ENCODE measurements at regions not wholly inside any gene's neighbourhood (a gene's known extent, or its start where the extent isn't known, plus 50 kb on each side); places are given as distances from the start of the nearest gene placed in this dataset.
"Not testable (repeated sequence)": the region's sequence is repeated elsewhere in the genome, so short reads cannot be mapped to it uniquely, and the experiment has no call there.

- DNase-seq, result no peak
Measured at GRCh38 chr5:98518754-98519153, 254.7 kb upstream of the RGMB start.

GRCh38 chr5:98519571-98519970, 253.9 kb upstream of the RGMB start:
- peak; percentile 77 for DNase-seq

DNA sequence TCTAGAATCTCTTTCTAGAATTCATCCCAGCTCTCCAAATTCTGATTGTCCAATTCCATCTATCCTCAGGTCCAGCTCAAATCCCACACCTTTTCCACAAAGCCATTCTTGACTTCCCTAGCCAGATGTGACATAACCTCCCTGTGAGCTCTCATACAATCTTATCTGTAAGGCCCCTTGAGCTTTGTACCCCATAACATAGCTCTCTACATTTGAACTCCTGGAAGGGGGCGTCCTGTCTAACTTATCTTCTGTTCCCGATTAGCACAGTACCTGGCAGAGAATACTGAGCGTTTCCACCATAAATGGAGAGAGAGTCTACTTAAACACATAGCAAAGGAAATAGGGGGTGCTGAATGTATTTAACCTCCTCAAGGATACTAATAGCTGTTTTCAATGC, 251.6 kb upstream of the RGMB start:
- no peak for DNase-seq

GRCh38 chr5:98524773-98525172, 248.7 kb upstream of the RGMB start:
- DNase-seq, result no peak

GRCh38 chr5:98527846-98528245, 245.6 kb upstream of the RGMB start:
- DNase-seq, result no peak

- DNase-seq, result no peak
Measured at GRCh38 chr5:98529321-98529720, 244.1 kb upstream of the RGMB start.

DNA sequence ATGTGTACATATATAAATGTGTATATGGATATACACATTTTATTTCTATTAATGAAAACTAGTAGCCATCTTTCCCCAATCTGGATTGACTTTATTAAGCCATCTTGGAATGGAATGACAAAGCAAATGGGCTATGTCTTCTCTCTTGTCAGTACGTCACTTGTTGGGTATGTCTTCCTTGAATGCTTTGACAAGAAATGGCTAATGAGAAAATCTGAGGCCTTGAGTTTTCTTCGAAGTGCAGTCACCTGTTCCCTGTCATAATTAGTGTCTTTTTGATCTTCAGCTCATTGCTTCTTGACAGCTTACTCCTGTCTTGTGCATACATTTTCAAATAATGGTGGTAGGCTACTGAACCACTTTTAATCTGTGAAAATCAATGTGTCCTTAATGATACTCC, 243.2 kb upstream of the RGMB start:
- DNase-seq, result no peak

DNA sequence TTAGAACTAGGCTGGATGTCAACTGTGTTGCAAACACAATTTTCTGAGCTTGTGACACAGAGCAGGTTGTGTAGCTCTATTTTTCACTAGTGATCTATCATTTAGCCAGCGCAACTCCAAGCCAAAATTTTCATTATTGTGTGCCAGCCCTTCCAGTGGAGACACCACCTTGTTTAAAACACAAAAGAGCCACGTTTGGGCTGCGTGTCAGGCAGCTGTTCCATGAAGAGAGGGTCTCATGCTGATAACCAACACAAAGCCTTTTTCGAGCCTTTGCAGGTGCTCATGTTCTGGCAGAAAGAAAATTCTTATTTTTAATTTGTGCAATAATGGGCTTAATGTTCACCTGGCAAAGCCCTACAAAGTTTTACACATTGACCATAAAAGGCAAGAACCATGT, 237.6 kb upstream of the RGMB start:
- no peak for DNase-seq

GRCh38 chr5:98540056-98540455, 233.4 kb upstream of the RGMB start:
- peak; percentile 43 for DNase-seq

GRCh38 chr5:98541641-98542040, 231.8 kb upstream of the RGMB start:
- no peak for DNase-seq

GRCh38 chr5:98543490-98543889, 230.0 kb upstream of the RGMB start:
- DNase-seq, result no peak

DNA sequence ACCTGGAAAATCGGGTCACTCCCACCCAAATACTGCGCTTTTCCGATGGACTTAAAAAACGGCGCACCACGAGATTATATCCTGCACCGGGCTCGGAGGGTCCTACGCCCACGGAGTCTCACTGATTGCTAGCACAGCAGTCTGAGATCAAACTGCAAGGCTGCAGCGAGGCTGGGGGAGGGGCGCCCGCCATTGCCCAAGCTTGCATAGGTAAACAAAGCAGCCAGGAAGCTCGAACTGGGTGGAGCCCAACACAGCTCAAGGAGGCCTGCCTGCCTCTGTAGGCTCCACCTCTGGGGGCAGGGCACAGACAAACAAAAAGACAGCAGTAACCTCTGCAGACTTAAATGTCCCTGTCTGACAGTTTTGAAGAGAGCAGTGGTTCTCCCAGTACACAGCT, 226.5 kb upstream of the RGMB start:
- not testable (repeated sequence) for DNase-seq

GRCh38 chr5:98556712-98557111, 216.8 kb upstream of the RGMB start:
- peak; percentile 53 for DNase-seq

GRCh38 chr5:98557916-98558315, 215.5 kb upstream of the RGMB start:
- no peak for DNase-seq

GRCh38 chr5:98563885-98564653, 209.4 kb upstream of the RGMB start:
- DNase-seq, result no peak

DNA sequence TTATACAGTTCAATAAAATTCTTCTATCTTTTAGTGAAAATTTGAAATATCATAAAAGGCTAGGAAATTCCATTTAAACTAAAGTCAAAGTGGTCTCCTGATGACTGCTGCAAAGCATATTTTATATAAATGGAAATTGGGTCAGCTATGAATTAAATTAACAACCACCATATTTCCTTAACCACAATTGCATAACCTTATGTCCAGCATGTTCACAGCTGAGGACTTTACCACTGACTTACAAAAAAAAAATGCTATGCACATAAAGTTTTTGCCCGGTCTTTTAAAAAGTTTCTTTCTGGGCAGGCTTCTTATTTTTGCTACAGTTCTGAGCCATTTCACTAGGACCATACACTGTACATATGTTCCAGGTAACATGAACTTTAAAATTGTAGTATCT, 208.6 kb upstream of the RGMB start:
- peak; percentile 60 for DNase-seq

DNA sequence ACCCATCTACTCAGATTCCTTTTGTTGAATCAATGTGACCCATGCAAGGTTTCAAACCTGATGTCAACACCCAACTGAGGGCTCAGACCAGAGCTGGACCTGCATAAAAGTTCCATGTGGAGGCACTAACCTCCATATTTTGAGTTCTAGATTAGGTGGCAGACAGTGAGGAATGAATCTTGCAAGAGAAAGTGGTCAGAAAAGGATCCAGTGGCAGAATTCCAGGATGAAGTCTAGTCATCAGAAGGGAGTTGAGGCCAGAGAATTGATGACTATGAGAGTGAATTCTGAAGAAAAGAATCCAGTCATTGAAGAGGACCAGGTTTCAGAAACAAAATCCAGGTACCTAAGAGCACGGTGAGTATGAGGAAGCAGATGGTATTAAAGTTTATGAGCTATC, 205.1 kb upstream of the RGMB start:
- DNase-seq, result peak; percentile 46

- no peak for DNase-seq
Measured at GRCh38 chr5:98569288-98569687, 204.2 kb upstream of the RGMB start.

DNA sequence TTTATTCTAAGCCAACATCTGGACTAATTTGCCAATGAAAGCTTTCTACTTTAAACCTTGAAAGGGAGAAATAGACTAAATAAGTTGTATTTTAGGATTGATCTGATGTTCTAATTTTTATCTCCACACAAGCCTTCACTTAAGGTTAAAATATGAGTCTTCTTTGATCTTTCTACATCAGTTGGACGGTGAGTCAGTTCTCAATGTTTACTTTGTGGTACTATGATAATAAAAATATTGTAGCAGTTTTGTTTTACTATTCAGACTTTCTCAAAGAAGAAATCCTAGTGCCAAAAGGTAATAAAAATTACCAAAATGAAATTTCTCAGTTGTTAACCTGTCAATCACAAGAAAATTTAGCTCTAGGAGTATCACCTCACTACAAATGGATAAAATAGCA, 203.5 kb upstream of the RGMB start:
- DNase-seq, result peak; percentile 43

DNA sequence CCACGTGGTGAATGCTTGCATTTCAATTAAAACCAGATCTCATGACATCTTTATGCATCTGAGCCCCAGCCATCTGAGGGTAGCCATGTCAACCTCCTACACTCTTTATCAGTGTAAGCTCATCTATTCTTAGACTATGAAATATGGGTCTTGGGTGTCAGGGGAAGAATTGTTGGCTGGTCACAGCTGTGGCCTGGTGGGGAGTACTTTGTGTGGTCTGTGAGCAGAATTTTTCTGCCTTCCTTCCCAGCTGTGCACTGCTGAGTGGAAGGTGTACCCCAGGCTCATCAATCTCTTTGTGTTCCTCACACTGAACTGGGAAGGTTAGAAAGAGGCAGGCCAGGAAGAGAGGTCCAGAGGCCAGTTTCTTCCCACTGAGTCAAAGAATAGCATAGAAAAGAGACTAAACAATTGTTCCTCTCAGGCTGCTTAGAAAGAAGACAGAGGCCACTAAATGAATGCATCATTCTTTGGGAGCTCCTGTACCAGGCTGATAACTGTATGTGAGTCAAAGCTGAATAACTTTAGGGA, 202.7 kb upstream of the RGMB start:
- DNase-seq, result peak; percentile 64

DNA sequence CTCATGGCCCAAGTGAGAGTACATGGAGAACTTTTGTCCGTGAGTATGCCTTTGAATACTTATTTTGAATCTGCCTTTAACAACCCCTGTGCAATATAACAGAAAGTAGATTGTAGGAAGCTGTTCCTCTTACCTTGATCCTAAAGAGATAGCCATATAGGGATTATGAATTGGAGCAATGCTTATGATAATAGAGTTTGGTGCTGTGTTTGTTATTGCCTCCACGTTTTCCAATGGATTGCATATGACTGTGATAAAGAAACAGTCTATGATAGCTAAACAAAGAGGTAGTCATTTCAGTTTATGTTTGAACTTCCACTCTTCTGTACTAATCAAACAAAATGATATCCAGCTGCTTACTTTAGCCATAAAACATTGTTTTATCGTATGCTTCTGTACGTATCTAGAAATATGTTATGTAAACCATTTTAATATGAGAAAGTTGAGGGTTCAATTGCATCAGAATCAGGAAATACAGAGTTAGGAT, 199.6 kb upstream of the RGMB start:
- DNase-seq, result no peak

DNA sequence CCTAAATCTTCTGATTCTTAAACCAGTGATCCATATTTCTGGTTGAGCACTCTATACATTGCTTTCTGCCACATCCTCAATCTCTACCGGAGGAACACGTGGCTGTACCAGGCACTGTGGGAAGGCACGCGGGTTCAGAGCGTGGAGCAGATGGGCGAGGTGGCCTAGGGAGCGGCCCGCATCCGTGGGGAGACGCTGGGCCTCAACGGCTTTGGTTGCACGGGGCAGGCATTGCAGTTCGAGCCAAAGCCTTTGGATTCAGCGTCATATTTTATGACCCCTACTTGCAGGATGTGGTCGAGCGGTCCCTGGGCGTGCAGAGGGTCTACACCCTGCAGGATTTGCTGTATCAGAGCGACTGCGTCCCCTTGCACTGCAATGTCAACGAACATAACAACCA, 197.2 kb upstream of the RGMB start:
- DNase-seq, result no peak

GRCh38 chr5:98578438-98578837, 195.0 kb upstream of the RGMB start:
- no peak for DNase-seq

Data from fibroblast of skin of abdomen (primary cell).